ENCODE measurements at regions not wholly inside any gene's neighbourhood (a gene's known extent, or its start where the extent isn't known, plus 50 kb on each side); places are given as distances from the start of the nearest gene placed in this dataset.

DNA sequence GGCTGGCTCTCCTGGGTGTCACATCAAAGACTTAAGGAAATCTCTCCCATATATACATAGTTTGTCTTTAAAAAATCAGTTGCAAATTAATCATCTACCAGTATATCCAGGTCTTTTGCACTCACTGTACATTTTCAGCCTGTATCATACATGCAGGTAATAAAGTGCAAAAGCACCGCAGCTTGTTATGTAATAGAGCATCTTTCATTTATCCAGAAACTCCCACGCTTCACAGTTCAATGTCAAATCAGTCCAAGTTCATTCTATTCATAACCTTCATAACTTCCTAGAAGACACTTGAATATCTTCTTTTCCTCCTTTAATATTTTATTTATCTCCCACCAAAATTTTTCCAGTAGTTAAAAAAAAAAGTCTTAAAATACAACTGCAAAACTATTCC lies 89.6 kb upstream of the KCTD1 start:
- Histone ChIP-seq H3K36me3 (no peaks in the 10 kb centered on the region), H3K9me3 (no peaks in the 10 kb centered on the region), H3K27me3 (no peaks in the 10 kb centered on the region), H3K27ac (no peak overlapping the region), H3K4me3 (no peak overlapping the region), H3K4me1 (no peaks in the 10 kb centered on the region)
- intact Hi-C loops (cut with DNase I; ENCODE audit: low total_unique reads) = no loop called here
- no peak for TF ChIP-seq POLR2A (IDR thresholded peaks at IDR 0.05)
- TF ChIP-seq CTCF (IDR thresholded peaks at IDR 0.05) = no peak
- TF ChIP-seq POLR2AphosphoS5 (IDR thresholded peaks at IDR 0.05) = no peak
- DNase-seq (ENCODE audit: low spot score in 2 of 2) = no peak

DNA sequence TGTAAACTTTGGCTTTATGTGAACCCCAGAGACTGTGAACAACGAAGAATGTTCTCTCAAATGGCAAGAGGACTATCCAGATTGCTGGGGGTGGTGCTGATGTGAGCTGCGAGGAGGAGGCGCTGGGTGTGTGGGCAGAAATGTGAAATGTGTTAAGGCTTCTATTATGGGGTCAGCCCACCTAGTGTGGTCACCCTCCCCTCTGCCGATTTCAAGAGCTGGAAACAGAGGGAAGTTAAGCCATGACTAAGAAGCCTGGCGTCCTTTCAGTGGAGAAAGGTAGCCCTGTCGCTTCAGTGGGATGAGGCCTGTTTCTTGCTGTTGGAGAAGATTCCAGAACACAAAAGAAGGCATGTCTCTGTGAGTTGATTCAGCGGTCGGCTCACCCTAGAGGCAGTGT lies 89.0 kb upstream of the KCTD1 start:
- Histone ChIP-seq H3K4me1 (no peaks in the 10 kb centered on the region), H3K27me3 (no peaks in the 10 kb centered on the region), H3K4me3 (no peak overlapping the region), H3K9me3 (no peaks in the 10 kb centered on the region), H3K27ac (no peak overlapping the region), H3K36me3 (no peaks in the 10 kb centered on the region)
- TF ChIP-seq POLR2AphosphoS5 (IDR thresholded peaks at IDR 0.05) (no peak), POLR2A (IDR thresholded peaks at IDR 0.05) (no peak), CTCF (IDR thresholded peaks at IDR 0.05) (no peak)
- no peak for DNase-seq (ENCODE audit: low spot score in 2 of 2)
- intact Hi-C loops (cut with DNase I; ENCODE audit: low total_unique reads) = no loop called here

- Histone ChIP-seq H3K27ac (no peak overlapping the region), H3K4me3 (no peak overlapping the region), H3K4me1 (no peaks in the 10 kb centered on the region), H3K27me3 (no peaks in the 10 kb centered on the region), H3K36me3 (no peaks in the 10 kb centered on the region), H3K9me3 (no peaks in the 10 kb centered on the region)
- intact Hi-C loops (cut with DNase I; ENCODE audit: low total_unique reads) = no loop called here
- DNase-seq (ENCODE audit: low spot score in 2 of 2) = no peak
- TF ChIP-seq CTCF (IDR thresholded peaks at IDR 0.05) = no peak
- no peak for TF ChIP-seq POLR2A (IDR thresholded peaks at IDR 0.05)
- no peak for TF ChIP-seq POLR2AphosphoS5 (IDR thresholded peaks at IDR 0.05)
Measured at GRCh38 chr18:26635466-26635865, 87.1 kb upstream of the KCTD1 start.

GRCh38 chr18:26634631-26635030 lies 86.3 kb upstream of the KCTD1 start:
- no peak for DNase-seq (ENCODE audit: low spot score in 2 of 2)
- TF ChIP-seq POLR2AphosphoS5 (IDR thresholded peaks at IDR 0.05) (no peak), CTCF (IDR thresholded peaks at IDR 0.05) (no peak), POLR2A (IDR thresholded peaks at IDR 0.05) (no peak)
- Histone ChIP-seq H3K27ac (no peak overlapping the region), H3K4me1 (no peaks in the 10 kb centered on the region), H3K9me3 (no peaks in the 10 kb centered on the region), H3K4me3 (no peak overlapping the region), H3K27me3 (no peaks in the 10 kb centered on the region), H3K36me3 (no peaks in the 10 kb centered on the region)
- intact Hi-C loops (cut with DNase I; ENCODE audit: low total_unique reads) = no loop called here

DNA sequence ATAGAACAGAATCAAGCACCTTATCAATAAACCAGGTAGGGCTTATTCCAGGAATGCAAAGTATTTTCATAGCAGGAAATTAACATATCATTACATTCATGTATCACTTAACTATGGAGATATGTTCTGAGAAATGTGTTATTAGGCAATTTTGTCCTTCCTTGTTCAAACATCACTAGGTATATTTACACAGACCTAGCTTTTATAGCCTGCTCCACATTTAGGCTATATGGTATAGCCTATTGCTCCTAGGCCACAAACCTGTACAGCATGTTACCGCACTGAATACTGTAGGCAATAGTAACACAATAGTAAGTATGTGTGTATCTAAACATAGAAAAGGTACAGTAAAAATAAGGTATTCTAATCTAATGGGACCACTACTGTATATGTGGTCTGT lies 82.8 kb upstream of the KCTD1 start:
- intact Hi-C loops (cut with DNase I; ENCODE audit: low total_unique reads) = no loop called here
- no peaks in the 10 kb centered on the region for H3K4me1 ChIP-seq
- no peak for TF ChIP-seq POLR2A (IDR thresholded peaks at IDR 0.05)
- TF ChIP-seq CTCF (IDR thresholded peaks at IDR 0.05) = no peak
- H3K36me3 ChIP-seq = no peaks in the 10 kb centered on the region
- no peaks in the 10 kb centered on the region for H3K9me3 ChIP-seq
- H3K27me3 ChIP-seq = no peaks in the 10 kb centered on the region
- no peak overlapping the region for H3K4me3 ChIP-seq
- no peak for DNase-seq (ENCODE audit: low spot score in 2 of 2)
- H3K27ac ChIP-seq = no peak overlapping the region

All from breast epithelium (tissue), 4 donors.